Osteocyte (in vitro differentiated cells): ENCODE measurements at regions not wholly inside any gene's neighbourhood (a gene's known extent, or its start where the extent isn't known, plus 50 kb on each side); places are given as distances from the start of the nearest gene placed in this dataset.

Experiments used
- DNase-seq: peaks from one replicate; pipeline ENCODE4 v3.0.0; 2021; ENCODE audit warnings: mixed read lengths; ENCODE audit not compliant: unreplicated experiment; ENCODE audit errors: extremely low spot score
- H3K27ac Mint-ChIP-seq: one replicate; pipeline ENCODE4 v1.8.0; 2021; ENCODE audit warnings: mild to moderate bottlenecking, mixed read lengths; ENCODE audit not compliant: unreplicated experiment
- H3K27me3 Mint-ChIP-seq: one replicate; pipeline ENCODE4 v1.8.0; 2021; ENCODE audit warnings: mixed read lengths; ENCODE audit not compliant: unreplicated experiment
- H3K36me3 Mint-ChIP-seq: one replicate; pipeline ENCODE4 v1.8.0; 2021; ENCODE audit warnings: mixed read lengths; ENCODE audit not compliant: unreplicated experiment
- H3K4me1 Mint-ChIP-seq: one replicate; pipeline ENCODE4 v1.8.0; 2021; ENCODE audit warnings: mixed read lengths; ENCODE audit not compliant: unreplicated experiment
- H3K4me3 Mint-ChIP-seq: one replicate; pipeline ENCODE4 v1.8.0; 2021; ENCODE audit warnings: mild to moderate bottlenecking, moderate library complexity, mixed read lengths; ENCODE audit not compliant: unreplicated experiment
- H3K9me3 Mint-ChIP-seq: one replicate; pipeline ENCODE4 v1.8.0; 2021; ENCODE audit warnings: mixed read lengths; ENCODE audit not compliant: unreplicated experiment
- CTCF ChIP-seq: fragments of 200-600 bp; sonication (generic); IDR thresholded peaks from 2 replicates; pipeline ENCODE4 v1.5.0; 2021; ENCODE audit warnings: antibody characterized with exemption, mild to moderate bottlenecking, moderate library complexity

GRCh38 chr16:7160093-7160492, 172.6 kb upstream of the RBFOX1 start:
- Mint-ChIP-seq H3K27me3 (no peaks in the 10 kb centered on the region), H3K36me3 (no peaks in the 10 kb centered on the region), H3K4me3 (no peak overlapping the region), H3K27ac (no peak overlapping the region), H3K4me1 (no peaks in the 10 kb centered on the region), H3K9me3 (peaks cover 54% of the 10 kb centered on the region)
- no peak for DNase-seq
- TF ChIP-seq CTCF: no peak

GRCh38 chr16:7158481-7158880, 174.2 kb upstream of the RBFOX1 start:
- H3K4me1 Mint-ChIP-seq: no peaks in the 10 kb centered on the region
- H3K27ac Mint-ChIP-seq: no peak overlapping the region
- no peak for TF ChIP-seq CTCF
- no peak overlapping the region for H3K4me3 Mint-ChIP-seq
- no peaks in the 10 kb centered on the region for H3K36me3 Mint-ChIP-seq
- H3K9me3 Mint-ChIP-seq: peaks cover 48% of the 10 kb centered on the region
- no peaks in the 10 kb centered on the region for H3K27me3 Mint-ChIP-seq
- DNase-seq: no peak

- H3K9me3 Mint-ChIP-seq: peaks cover 42% of the 10 kb centered on the region
- no peak for DNase-seq
- H3K27me3 Mint-ChIP-seq: no peaks in the 10 kb centered on the region
- no peaks in the 10 kb centered on the region for H3K4me1 Mint-ChIP-seq
- H3K27ac Mint-ChIP-seq: no peak overlapping the region
- no peaks in the 10 kb centered on the region for H3K36me3 Mint-ChIP-seq
- H3K4me3 Mint-ChIP-seq: no peak overlapping the region
- TF ChIP-seq CTCF: no peak
These were observed 182.4 kb upstream of the RBFOX1 start for GRCh38 chr16:7150230-7150629.

GRCh38 chr16:7148606-7149005, 184.0 kb upstream of the RBFOX1 start:
- H3K27me3 Mint-ChIP-seq: no peaks in the 10 kb centered on the region
- no peaks in the 10 kb centered on the region for H3K4me1 Mint-ChIP-seq
- no peaks in the 10 kb centered on the region for H3K36me3 Mint-ChIP-seq
- H3K27ac Mint-ChIP-seq: no peak overlapping the region
- H3K4me3 Mint-ChIP-seq: no peak overlapping the region
- no peak for DNase-seq
- peaks cover 39% of the 10 kb centered on the region for H3K9me3 Mint-ChIP-seq
- TF ChIP-seq CTCF: no peak

GRCh38 chr16:7140899-7141298, 191.7 kb upstream of the RBFOX1 start:
- Mint-ChIP-seq H3K9me3 (peaks cover 39% of the 10 kb centered on the region), H3K27me3 (no peaks in the 10 kb centered on the region), H3K27ac (no peak overlapping the region), H3K36me3 (no peaks in the 10 kb centered on the region), H3K4me1 (no peaks in the 10 kb centered on the region), H3K4me3 (no peak overlapping the region)
- no peak for DNase-seq
- no peak for TF ChIP-seq CTCF
